Panc1 (cell line): ENCODE measurements at regions not wholly inside any gene's neighbourhood (a gene's known extent, or its start where the extent isn't known, plus 50 kb on each side); places are given as distances from the start of the nearest gene placed in this dataset.

Source experiments
- ATAC-seq: fragments of 200-7000 bp; cut with Tn5 transposase; 2 replicates; pipeline ENCODE4 v1.9.1; 2020; ENCODE audit warnings: mild to moderate bottlenecking, moderate library complexity
- BruUV-seq: library from RNA; stranded (reverse); fragments of 400-500 nt; replicated peaks from 2 replicates; lab custom pipeline; 2021; lab: Mats Ljungman, UMichigan
- CTCF ChIA-PET: fragments of 300-600 bp; sonication (Branson Sonifier 250); formaldehyde crosslinking; loops from one replicate; lab custom pipeline; 2022; ENCODE audit warnings: antibody characterized with exemption; lab: Charles Lee
- POLR2A ChIA-PET: fragments of 300-600 bp; sonication (Branson Sonifier 250); formaldehyde crosslinking; loops from one replicate; lab custom pipeline; 2022; ENCODE audit warnings: antibody characterized with exemption; lab: Charles Lee
- DNase-seq: peaks from one replicate; pipeline ENCODE4 v3.0.0-alpha.2; 2010; ENCODE audit warnings: low read depth, low spot score
- H3K27ac ChIP-seq: 2 replicates; pipeline ENCODE4 v1.5.1; 2011; ENCODE audit warnings: mild to moderate bottlenecking, low read length, inconsistent platforms
- H3K27me3 ChIP-seq: fragments of 200-500 bp; sonication (Bioruptor generic); 2 replicates; pipeline ENCODE4 v1.6.0; 2014; ENCODE audit warnings: low read length, inconsistent platforms; ENCODE audit not compliant: control insufficient read depth, insufficient read depth
- H3K36me3 ChIP-seq: fragments of 200-500 bp; sonication (Bioruptor generic); 2 replicates; pipeline ENCODE4 v1.5.1; 2014; ENCODE audit warnings: inconsistent platforms, mild to moderate bottlenecking, low read length, moderate library complexity; ENCODE audit not compliant: control insufficient read depth, insufficient read depth
- H3K4me1 ChIP-seq: 2 replicates; pipeline ENCODE4 v1.5.1; 2011; ENCODE audit warnings: inconsistent platforms, mild to moderate bottlenecking, low read length, moderate library complexity; ENCODE audit not compliant: control insufficient read depth, insufficient read depth
- H3K4me3 ChIP-seq, 2 experiments: 2 replicates each; pipeline ENCODE4 v1.5.1; 2011 to 2012; ENCODE audit warnings: low read depth in 2 of 2, low read length in 2 of 2, mild to moderate bottlenecking in 2 of 2, inconsistent platforms in 1 of 2, moderate library complexity in 1 of 2
- H3K9me3 ChIP-seq: fragments of 200-500 bp; sonication (Bioruptor generic); 2 replicates; pipeline ENCODE4 v1.5.1; 2014; ENCODE audit warnings: low read depth, mild to moderate bottlenecking, inconsistent platforms, low read length, moderate library complexity; ENCODE audit not compliant: control insufficient read depth, insufficient read depth
- POLR2AphosphoS5 ChIP-seq: IDR thresholded peaks from 2 replicates; pipeline ENCODE4 v1.6.1; 2012; ENCODE audit warnings: mild to moderate bottlenecking, low read depth, low read length, moderate library complexity
- SIN3A ChIP-seq: IDR thresholded peaks from 2 replicates; pipeline ENCODE4 v1.6.1; 2012; ENCODE audit warnings: low read depth, mild to moderate bottlenecking, low read length, moderate library complexity, borderline replicate concordance; ENCODE audit not compliant: insufficient read depth
- TCF7L2 ChIP-seq: IDR thresholded peaks from 2 replicates; pipeline ENCODE4 v1.6.1; 2011; ENCODE audit warnings: mild to moderate bottlenecking, low read depth, low read length, inconsistent platforms
- in situ Hi-C: cut with HindIII; loops from 2 replicates; pipeline ENCODE4 v1.10.0; 2016; ENCODE audit warnings: low sequenced_read_pairs, low pct_unique_long_range_greater_than_20kb
- intact Hi-C: fragments of 100-400 bp; cut with micrococcal nuclease; formaldehyde crosslinking; loops from one replicate; pipeline ENCODE4 v1.10.0; 2022; ENCODE audit not compliant: unreplicated experiment
- TF ChIP-seq, protein P1 (sequence below), 2 experiments: IDR thresholded peaks; 2 replicates each; pipeline ENCODE4 v1.6.1; 2011 to 2012; ENCODE audit warnings: low read depth in 2 of 2, control low read depth in 1 of 2, low read length in 1 of 2, mild to moderate bottlenecking in 1 of 2, moderate library complexity in 1 of 2; ENCODE audit not compliant: insufficient read depth in 1 of 2
- TF ChIP-seq, protein P2 (sequence below): fragments of 450-650 bp; IDR thresholded peaks from 2 replicates; pipeline ENCODE4 v1.5.1; 2017; ENCODE audit warnings: mild to moderate bottlenecking

DNA sequence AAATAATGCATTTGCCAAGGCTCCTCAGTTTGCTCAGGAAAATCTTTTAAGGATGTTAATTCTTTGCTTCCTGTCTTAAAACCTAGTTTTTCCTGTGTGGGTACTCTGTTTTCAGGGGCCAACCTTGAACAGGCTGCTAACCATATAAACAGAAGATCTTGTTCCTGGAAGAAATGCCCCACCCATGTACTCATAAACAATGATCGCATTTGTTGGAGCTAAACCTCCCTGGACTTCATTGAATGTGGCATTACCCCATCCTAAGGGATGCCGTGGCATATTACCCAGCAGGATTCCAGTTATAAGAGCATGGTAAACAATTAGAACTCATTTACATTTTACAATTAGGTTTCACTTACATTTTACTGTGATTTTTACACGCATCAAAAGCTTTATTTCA, 436.0 kb downstream of the ZNF608 start:
- in situ Hi-C loops: no loop called here
- ATAC-seq (no peak), DNase-seq (no peak)
- POLR2A ChIA-PET: no interaction called here
- TF ChIP-seq, protein P1, sequence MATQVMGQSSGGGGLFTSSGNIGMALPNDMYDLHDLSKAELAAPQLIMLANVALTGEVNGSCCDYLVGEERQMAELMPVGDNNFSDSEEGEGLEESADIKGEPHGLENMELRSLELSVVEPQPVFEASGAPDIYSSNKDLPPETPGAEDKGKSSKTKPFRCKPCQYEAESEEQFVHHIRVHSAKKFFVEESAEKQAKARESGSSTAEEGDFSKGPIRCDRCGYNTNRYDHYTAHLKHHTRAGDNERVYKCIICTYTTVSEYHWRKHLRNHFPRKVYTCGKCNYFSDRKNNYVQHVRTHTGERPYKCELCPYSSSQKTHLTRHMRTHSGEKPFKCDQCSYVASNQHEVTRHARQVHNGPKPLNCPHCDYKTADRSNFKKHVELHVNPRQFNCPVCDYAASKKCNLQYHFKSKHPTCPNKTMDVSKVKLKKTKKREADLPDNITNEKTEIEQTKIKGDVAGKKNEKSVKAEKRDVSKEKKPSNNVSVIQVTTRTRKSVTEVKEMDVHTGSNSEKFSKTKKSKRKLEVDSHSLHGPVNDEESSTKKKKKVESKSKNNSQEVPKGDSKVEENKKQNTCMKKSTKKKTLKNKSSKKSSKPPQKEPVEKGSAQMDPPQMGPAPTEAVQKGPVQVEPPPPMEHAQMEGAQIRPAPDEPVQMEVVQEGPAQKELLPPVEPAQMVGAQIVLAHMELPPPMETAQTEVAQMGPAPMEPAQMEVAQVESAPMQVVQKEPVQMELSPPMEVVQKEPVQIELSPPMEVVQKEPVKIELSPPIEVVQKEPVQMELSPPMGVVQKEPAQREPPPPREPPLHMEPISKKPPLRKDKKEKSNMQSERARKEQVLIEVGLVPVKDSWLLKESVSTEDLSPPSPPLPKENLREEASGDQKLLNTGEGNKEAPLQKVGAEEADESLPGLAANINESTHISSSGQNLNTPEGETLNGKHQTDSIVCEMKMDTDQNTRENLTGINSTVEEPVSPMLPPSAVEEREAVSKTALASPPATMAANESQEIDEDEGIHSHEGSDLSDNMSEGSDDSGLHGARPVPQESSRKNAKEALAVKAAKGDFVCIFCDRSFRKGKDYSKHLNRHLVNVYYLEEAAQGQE (IDR thresholded peaks at IDR 0.05; ENCODE audit: insufficient read depth in 1 of 2, low read depth in 2 of 2, low read length in 1 of 2): no peak
- TF ChIP-seq SIN3A (no peak), POLR2AphosphoS5 (no peak), TCF7L2 (no peak)
- TF ChIP-seq, protein P2, sequence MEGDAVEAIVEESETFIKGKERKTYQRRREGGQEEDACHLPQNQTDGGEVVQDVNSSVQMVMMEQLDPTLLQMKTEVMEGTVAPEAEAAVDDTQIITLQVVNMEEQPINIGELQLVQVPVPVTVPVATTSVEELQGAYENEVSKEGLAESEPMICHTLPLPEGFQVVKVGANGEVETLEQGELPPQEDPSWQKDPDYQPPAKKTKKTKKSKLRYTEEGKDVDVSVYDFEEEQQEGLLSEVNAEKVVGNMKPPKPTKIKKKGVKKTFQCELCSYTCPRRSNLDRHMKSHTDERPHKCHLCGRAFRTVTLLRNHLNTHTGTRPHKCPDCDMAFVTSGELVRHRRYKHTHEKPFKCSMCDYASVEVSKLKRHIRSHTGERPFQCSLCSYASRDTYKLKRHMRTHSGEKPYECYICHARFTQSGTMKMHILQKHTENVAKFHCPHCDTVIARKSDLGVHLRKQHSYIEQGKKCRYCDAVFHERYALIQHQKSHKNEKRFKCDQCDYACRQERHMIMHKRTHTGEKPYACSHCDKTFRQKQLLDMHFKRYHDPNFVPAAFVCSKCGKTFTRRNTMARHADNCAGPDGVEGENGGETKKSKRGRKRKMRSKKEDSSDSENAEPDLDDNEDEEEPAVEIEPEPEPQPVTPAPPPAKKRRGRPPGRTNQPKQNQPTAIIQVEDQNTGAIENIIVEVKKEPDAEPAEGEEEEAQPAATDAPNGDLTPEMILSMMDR: no peak
- H3K4me3 ChIP-seq: no peak overlapping the region
- no peaks in the 10 kb centered on the region for H3K36me3 ChIP-seq
- no TSS peak for BruUV-seq
- CTCF ChIA-PET: no interaction called here
- no peaks in the 10 kb centered on the region for H3K9me3 ChIP-seq
- intact Hi-C loops: no loop called here
- H3K27ac ChIP-seq: no peak overlapping the region
- H3K27me3 ChIP-seq: no peaks in the 10 kb centered on the region
- no peaks in the 10 kb centered on the region for H3K4me1 ChIP-seq

DNA sequence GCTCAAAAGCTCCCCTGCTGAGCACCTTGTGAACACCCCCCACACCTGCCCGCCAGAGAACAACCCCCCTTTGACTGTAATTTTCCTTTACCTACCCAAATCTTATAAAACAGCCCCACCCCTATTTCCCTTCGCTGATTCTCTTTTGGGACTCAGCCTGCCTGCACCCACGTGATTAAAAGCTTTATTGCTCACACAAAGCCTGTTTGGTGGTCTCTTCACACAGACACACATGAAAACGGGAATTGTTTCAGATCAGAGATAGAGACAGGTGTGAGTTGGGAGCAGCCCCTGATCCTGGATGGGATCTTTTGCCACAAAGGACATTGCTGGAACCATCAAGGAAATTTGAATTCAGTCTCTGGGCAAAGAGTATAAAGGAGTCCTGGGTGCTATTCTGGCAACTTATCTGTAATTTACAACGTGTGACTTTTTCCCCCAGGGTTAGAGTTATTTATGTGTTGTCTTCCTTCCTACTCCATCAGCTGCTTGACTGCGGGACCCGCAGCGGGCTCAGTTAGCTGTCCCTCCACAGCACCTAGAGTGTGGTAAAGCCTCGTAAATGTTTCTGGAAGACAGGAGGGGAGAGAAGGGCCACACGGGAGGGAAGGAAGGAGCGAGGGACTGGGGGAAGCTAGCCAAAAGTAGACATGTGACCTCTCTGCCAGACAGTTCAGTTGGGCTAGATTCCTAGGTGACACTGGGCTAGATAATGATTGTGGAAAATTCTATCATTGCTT, 437.0 kb downstream of the ZNF608 start:
- DNase-seq: no peak
- no peak overlapping the region for H3K4me3 ChIP-seq
- no peak for ATAC-seq
- no peaks in the 10 kb centered on the region for H3K4me1 ChIP-seq
- POLR2A ChIA-PET: no interaction called here
- TF ChIP-seq POLR2AphosphoS5 (no peak), SIN3A (no peak), TCF7L2 (no peak)
- TF ChIP-seq, protein P1 (IDR thresholded peaks at IDR 0.05; ENCODE audit: insufficient read depth in 1 of 2, low read depth in 2 of 2, low read length in 1 of 2): no peak
- TF ChIP-seq, protein P2: no peak
- H3K27me3 ChIP-seq: no peaks in the 10 kb centered on the region
- no peaks in the 10 kb centered on the region for H3K36me3 ChIP-seq
- no peak overlapping the region for H3K27ac ChIP-seq
- CTCF ChIA-PET: interaction anchor here (0.7 kb wide), 1 partner anchor 124 kb away, joined by 3 read pairs; no protein-coding TSS in a partner anchor
- no TSS peak for BruUV-seq
- no peaks in the 10 kb centered on the region for H3K9me3 ChIP-seq
- in situ Hi-C loops (no loop called here), intact Hi-C loops (no loop called here)
